GM12874 (cell line): ENCODE measurements at regions not wholly inside any gene's neighbourhood (a gene's known extent, or its start where the extent isn't known, plus 50 kb on each side); places are given as distances from the start of the nearest gene placed in this dataset.

Source experiments
- TF ChIP-seq, protein P1 (sequence below): IDR thresholded peaks from 2 replicates; pipeline ENCODE4 v1.5.1; 2011; ENCODE audit warnings: low read depth, mild to moderate bottlenecking, control low read depth, low read length, moderate library complexity; ENCODE audit not compliant: insufficient read depth

DNA sequence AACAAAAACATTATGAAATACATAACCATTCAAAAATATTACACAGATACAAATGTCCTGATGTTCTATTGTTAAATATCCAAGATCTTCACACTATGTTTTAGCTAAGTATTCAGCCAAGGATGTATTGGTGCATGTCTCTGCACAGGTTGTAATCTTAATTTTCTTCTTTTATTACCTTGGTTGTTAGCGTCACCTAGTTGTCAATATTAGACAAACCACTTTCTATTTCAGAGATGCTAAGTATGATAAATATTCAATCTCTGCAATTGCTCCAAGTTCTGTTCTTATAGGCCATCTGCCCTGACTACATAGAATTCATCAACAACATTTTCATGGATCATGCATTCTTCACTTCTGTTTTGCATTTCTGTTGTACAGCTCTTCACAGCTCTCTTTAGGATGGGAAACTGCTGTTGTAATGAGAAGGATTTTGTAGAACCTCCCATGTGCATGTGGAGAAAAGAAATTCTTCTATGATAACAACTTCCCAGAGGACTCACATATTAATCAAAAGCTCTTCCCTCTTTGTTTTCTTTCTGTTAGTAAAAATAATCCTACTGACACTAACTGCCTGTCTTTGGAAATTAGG is 380.1 kb downstream of the NUF2 start:
- TF ChIP-seq, protein P1, sequence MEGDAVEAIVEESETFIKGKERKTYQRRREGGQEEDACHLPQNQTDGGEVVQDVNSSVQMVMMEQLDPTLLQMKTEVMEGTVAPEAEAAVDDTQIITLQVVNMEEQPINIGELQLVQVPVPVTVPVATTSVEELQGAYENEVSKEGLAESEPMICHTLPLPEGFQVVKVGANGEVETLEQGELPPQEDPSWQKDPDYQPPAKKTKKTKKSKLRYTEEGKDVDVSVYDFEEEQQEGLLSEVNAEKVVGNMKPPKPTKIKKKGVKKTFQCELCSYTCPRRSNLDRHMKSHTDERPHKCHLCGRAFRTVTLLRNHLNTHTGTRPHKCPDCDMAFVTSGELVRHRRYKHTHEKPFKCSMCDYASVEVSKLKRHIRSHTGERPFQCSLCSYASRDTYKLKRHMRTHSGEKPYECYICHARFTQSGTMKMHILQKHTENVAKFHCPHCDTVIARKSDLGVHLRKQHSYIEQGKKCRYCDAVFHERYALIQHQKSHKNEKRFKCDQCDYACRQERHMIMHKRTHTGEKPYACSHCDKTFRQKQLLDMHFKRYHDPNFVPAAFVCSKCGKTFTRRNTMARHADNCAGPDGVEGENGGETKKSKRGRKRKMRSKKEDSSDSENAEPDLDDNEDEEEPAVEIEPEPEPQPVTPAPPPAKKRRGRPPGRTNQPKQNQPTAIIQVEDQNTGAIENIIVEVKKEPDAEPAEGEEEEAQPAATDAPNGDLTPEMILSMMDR = no peak

DNA sequence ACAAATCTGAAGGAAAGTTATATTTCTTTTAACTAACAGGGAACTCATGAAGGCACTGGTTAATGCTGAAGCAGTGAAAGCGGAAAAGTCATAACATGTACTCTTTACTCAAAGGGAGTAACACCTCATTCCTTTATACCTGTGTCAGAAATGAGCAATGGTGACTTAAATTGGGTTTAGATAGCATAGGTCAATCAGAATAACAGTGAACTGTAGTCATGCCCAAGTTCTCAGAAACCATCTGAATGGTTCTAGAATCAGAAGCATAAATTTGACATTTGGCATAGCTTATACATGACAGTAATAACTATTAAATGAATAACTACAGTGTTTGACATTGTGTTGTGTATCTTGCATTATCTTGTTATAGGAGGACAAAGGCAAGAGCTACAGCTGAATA is 382.0 kb downstream of the NUF2 start:
- TF ChIP-seq, protein P1 = no peak

DNA sequence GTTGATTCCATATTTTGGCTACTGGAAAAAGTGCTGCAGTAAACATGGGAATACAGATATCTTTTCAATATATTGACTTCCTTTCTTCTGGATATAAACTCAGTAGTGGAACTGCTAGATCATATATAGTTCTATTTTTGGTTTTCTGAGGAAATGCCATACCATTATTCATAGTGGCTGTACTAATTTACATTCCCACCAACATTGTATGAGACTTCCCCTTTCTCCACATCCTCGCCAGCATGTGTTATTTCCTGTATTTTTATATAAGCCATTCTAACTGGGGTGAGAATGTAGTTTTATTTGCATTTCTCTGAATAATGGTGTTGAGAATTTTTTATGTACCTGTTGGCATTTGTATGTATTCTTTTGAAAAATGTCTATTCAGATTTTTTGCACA is 385.2 kb downstream of the NUF2 start:
- TF ChIP-seq, protein P1 = no peak

DNA sequence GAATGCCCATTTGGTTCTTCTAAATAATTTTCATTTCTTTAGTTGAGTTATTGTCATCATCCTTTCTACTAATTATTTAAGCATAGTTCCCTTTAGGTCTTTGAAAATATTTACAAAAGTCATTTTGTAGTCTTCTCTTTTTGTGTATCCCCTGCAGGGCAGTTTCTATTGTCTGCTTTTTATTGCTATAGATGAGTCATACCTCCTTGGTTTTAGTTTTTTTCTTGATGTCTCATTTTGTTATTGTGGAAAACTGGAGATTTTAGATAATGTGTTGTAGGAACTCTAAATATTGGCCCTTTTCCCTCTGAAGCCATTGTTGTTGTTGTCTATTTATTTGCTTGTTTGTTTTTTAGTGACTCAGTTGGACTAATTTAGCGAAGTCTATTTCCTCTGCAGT is 387.9 kb downstream of the NUF2 start:
- TF ChIP-seq, protein P1 = no peak

DNA sequence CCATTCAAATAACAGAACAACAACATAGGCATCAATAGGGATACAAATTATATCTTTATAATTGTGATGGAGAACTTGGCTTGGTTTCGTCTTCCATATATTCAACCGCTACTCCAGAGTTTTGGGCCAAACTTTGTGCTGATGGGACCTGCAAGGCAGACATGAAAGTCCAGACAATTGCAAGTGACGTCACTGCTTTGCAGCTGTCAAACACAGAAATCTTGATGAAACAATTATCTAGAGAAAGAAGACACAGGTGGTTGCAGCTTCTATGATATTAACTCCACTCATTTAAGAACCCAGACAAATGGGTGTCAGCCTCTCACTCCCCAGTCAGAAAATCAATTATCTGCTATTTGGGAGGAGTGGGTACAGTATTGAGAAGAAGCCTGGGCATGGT is 390.6 kb downstream of the NUF2 start:
- TF ChIP-seq, protein P1 = no peak

DNA sequence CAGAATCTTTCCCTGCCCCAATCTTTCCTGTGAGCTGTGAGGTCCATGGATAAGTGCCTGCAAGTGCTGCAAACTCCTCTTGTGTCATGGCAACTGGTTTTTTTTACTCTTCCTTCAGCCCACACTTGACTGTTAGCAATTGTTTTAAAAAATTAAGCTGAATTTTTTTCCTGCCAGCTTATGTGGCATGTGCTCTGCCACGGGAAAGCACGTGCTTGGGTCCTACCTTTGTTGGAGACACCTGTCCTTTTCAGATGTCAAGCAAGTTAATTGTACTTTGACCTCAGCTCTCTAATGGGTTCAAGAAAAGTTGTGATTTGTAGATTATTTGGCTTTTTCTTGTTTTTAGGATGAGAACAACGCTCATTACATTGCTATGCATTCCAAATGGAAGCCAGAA is 398.5 kb downstream of the NUF2 start:
- TF ChIP-seq, protein P1 = no peak

DNA sequence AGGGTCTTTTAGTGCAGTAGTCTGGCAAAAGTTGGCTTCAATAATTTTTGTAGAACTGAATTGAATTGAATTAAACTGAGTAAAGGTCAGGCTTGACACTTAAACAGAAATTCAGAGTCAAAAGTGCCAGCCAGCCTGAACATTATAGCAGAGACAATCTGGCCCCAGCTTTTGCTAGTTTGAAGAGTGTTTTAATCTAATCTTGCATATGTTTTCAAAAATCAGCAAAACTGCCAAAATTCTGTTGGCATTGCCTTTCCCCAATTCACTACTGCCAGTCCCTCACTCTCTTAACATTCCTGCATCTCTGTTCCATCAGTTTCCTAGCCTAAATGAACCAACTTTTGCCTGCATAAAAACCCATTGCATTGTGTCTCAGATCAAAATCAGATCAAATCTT is 403.8 kb downstream of the NUF2 start:
- TF ChIP-seq, protein P1 = no peak
